Activated CD4-positive, alpha-beta T cell treated with anti-CD3 and anti-CD28 coated beads for 36 hours (primary cell): ENCODE measurements at regions not wholly inside any gene's neighbourhood (a gene's known extent, or its start where the extent isn't known, plus 50 kb on each side); places are given as distances from the start of the nearest gene placed in this dataset.

ENCODE experiments used
- ATAC-seq: fragments of 200-7000 bp; cut with Tn5 transposase; one replicate; pipeline ENCODE4 v1.10.0; 2021; ENCODE audit warnings: mild to moderate bottlenecking, moderate library complexity
- CTCF ChIA-PET: fragments of 350-600 bp; sonication (Branson Sonifier 250); formaldehyde crosslinking; loops from one replicate; lab custom pipeline; 2021; ENCODE audit warnings: antibody characterized with exemption; lab: Charles Lee
- POLR2A ChIA-PET: fragments of 350-600 bp; sonication (Branson Sonifier 250); formaldehyde crosslinking; loops from one replicate; lab custom pipeline; 2021; ENCODE audit warnings: antibody characterized with exemption, inconsistent platforms; lab: Charles Lee
- DNase-seq: peaks from one replicate; pipeline ENCODE4 v3.0.0-alpha.2; 2020
- H3K27ac Mint-ChIP-seq: one replicate; pipeline ENCODE4 v1.8.0; 2021; ENCODE audit warnings: mixed read lengths
- H3K27me3 Mint-ChIP-seq: one replicate; pipeline ENCODE4 v1.8.0; 2021; ENCODE audit warnings: mixed read lengths
- H3K36me3 Mint-ChIP-seq: one replicate; pipeline ENCODE4 v1.8.0; 2021; ENCODE audit warnings: low read depth, mixed read lengths
- H3K4me1 Mint-ChIP-seq: one replicate; pipeline ENCODE4 v1.8.0; 2021; ENCODE audit warnings: mixed read lengths
- H3K4me3 Mint-ChIP-seq: one replicate; pipeline ENCODE4 v1.8.0; 2021; ENCODE audit warnings: mild to moderate bottlenecking, moderate library complexity, mixed read lengths
- H3K9me3 Mint-ChIP-seq: one replicate; pipeline ENCODE4 v1.8.0; 2021; ENCODE audit warnings: low read depth, mixed read lengths
- intact Hi-C, 2 experiments: fragments of 100-400 bp; cut with DNase I in 1 of 2; cut with micrococcal nuclease in 1 of 2; formaldehyde crosslinking; loops; one replicate each; pipeline versions ENCODE4 v1.14.2 to v1.15.1; 2022 to 2024; cut with DNase I, micrococcal nuclease

- Mint-ChIP-seq H3K4me3 (no peak overlapping the region), H3K27me3 (no peaks in the 10 kb centered on the region), H3K36me3 (no peaks in the 10 kb centered on the region), H3K27ac (no peak overlapping the region), H3K9me3 (no peaks in the 10 kb centered on the region), H3K4me1 (no peaks in the 10 kb centered on the region)
- ChIA-PET CTCF (no interaction called here), POLR2A (no interaction called here)
- ATAC-seq (no peak), DNase-seq (no peak)
- intact Hi-C loops = loop anchor here in 1 of 2 experiments (10.0 kb wide), 1 partner anchor 746 kb away; no protein-coding TSS in a partner anchor
Measured at GRCh38 chr3:117520582-117520981, 811.0 kb downstream of the TUSC7 start.

- CTCF ChIA-PET = no interaction called here
Measured at GRCh38 chr3:117523418-117523817, 813.8 kb downstream of the TUSC7 start.

GRCh38 chr3:117524890-117525289, 815.3 kb downstream of the TUSC7 start:
- ChIA-PET POLR2A (no interaction called here), CTCF (interaction anchor here (0.6 to 1.1 kb wide), 4 partner anchors 47 to 1261 kb away, joined by 3 to 4 read pairs (median 4); no protein-coding TSS in a partner anchor)
- Mint-ChIP-seq H3K4me3 (no peak overlapping the region), H3K36me3 (no peaks in the 10 kb centered on the region), H3K27ac (no peak overlapping the region), H3K9me3 (peaks cover 2% of the 10 kb centered on the region), H3K4me1 (no peaks in the 10 kb centered on the region), H3K27me3 (no peaks in the 10 kb centered on the region)
- intact Hi-C loops = loop anchor here in 1 of 2 experiments (10.0 kb wide), 1 partner anchor 750 kb away; no protein-coding TSS in a partner anchor
- DNase-seq (no peak), ATAC-seq (no peak)

More at GRCh38 chr3:117523418-117523817, 813.8 kb downstream of the TUSC7 start:
- Mint-ChIP-seq H3K4me1 (no peaks in the 10 kb centered on the region), H3K27me3 (no peaks in the 10 kb centered on the region), H3K4me3 (no peak overlapping the region), H3K9me3 (peaks cover 2% of the 10 kb centered on the region), H3K36me3 (no peaks in the 10 kb centered on the region), H3K27ac (no peak overlapping the region)
- DNase-seq (no peak), ATAC-seq (no peak)
- POLR2A ChIA-PET = no interaction called here
- intact Hi-C loops = loop anchor here in 1 of 2 experiments (10.0 kb wide), 1 partner anchor 749 kb away; no protein-coding TSS in a partner anchor

- Mint-ChIP-seq H3K36me3 (no peaks in the 10 kb centered on the region), H3K4me1 (no peaks in the 10 kb centered on the region), H3K27ac (no peak overlapping the region), H3K27me3 (no peaks in the 10 kb centered on the region), H3K9me3 (peaks cover 2% of the 10 kb centered on the region), H3K4me3 (no peak overlapping the region)
- ChIA-PET POLR2A (no interaction called here), CTCF (interaction anchor here (0.7 kb wide), 1 partner anchor 468 kb away, joined by 3 read pairs; no protein-coding TSS in a partner anchor)
- no peak for ATAC-seq
- intact Hi-C loops = loop anchor here (1.0 to 10.0 kb wide), 2 partner anchors 752 to 755 kb away; no protein-coding TSS in a partner anchor
- peak; percentile 11 for DNase-seq
Measured at GRCh38 chr3:117526470-117527079, 817.0 kb downstream of the TUSC7 start.

GRCh38 chr3:117527346-117527745, 817.8 kb downstream of the TUSC7 start:
- intact Hi-C loops = loop anchor here in 1 of 2 experiments (10.0 kb wide), 1 partner anchor 753 kb away; no protein-coding TSS in a partner anchor
- POLR2A ChIA-PET = no interaction called here

GRCh38 chr3:117528688-117529087, 819.1 kb downstream of the TUSC7 start:
- no peaks in the 10 kb centered on the region for H3K36me3 Mint-ChIP-seq
- ChIA-PET CTCF (no interaction called here), POLR2A (no interaction called here)
- no peak overlapping the region for H3K4me3 Mint-ChIP-seq
- intact Hi-C loops = loop anchor here in 1 of 2 experiments (10.0 kb wide), 1 partner anchor 754 kb away; no protein-coding TSS in a partner anchor
- no peaks in the 10 kb centered on the region for H3K27me3 Mint-ChIP-seq
- no peak overlapping the region for H3K27ac Mint-ChIP-seq
- H3K4me1 Mint-ChIP-seq = no peaks in the 10 kb centered on the region
- DNase-seq (no peak), ATAC-seq (no peak)
- peaks cover 2% of the 10 kb centered on the region for H3K9me3 Mint-ChIP-seq

More at GRCh38 chr3:117527346-117527745, 817.8 kb downstream of the TUSC7 start:
- H3K4me3 Mint-ChIP-seq = no peak overlapping the region
- H3K4me1 Mint-ChIP-seq = no peaks in the 10 kb centered on the region
- DNase-seq = no peak
- peaks cover 2% of the 10 kb centered on the region for H3K9me3 Mint-ChIP-seq
- H3K27ac Mint-ChIP-seq = no peak overlapping the region
- CTCF ChIA-PET = no interaction called here
- no peak for ATAC-seq
- no peaks in the 10 kb centered on the region for H3K27me3 Mint-ChIP-seq
- H3K36me3 Mint-ChIP-seq = no peaks in the 10 kb centered on the region

- no peaks in the 10 kb centered on the region for H3K27me3 Mint-ChIP-seq
Measured at GRCh38 chr3:117531078-117531767, 821.6 kb downstream of the TUSC7 start.

GRCh38 chr3:117532268-117532667, 822.7 kb downstream of the TUSC7 start:
- Mint-ChIP-seq H3K27ac (no peak overlapping the region), H3K36me3 (no peaks in the 10 kb centered on the region), H3K27me3 (no peaks in the 10 kb centered on the region), H3K9me3 (peaks cover 5% of the 10 kb centered on the region), H3K4me3 (no peak overlapping the region), H3K4me1 (no peaks in the 10 kb centered on the region)
- ChIA-PET POLR2A (no interaction called here), CTCF (no interaction called here)
- ATAC-seq (no peak), DNase-seq (no peak)
- intact Hi-C loops = no loop called here

More at GRCh38 chr3:117531078-117531767, 821.6 kb downstream of the TUSC7 start:
- ChIA-PET POLR2A (no interaction called here), CTCF (interaction anchor here (0.7 kb wide), 1 partner anchor 392 kb away, joined by 3 read pairs; no protein-coding TSS in a partner anchor)
- Mint-ChIP-seq H3K36me3 (no peaks in the 10 kb centered on the region), H3K4me1 (no peaks in the 10 kb centered on the region), H3K9me3 (peaks cover 3% of the 10 kb centered on the region), H3K27ac (no peak overlapping the region), H3K4me3 (no peak overlapping the region)
- no peak for ATAC-seq
- intact Hi-C loops = no loop called here
- no peak for DNase-seq

GRCh38 chr3:117534138-117534537, 824.6 kb downstream of the TUSC7 start:
- ChIA-PET POLR2A (no interaction called here), CTCF (no interaction called here)
- DNase-seq (no peak), ATAC-seq (no peak)
- H3K9me3 Mint-ChIP-seq = peaks cover 2% of the 10 kb centered on the region
- H3K27ac Mint-ChIP-seq = no peak overlapping the region
- no peak overlapping the region for H3K4me3 Mint-ChIP-seq
- intact Hi-C loops = no loop called here
- no peaks in the 10 kb centered on the region for H3K36me3 Mint-ChIP-seq
- H3K27me3 Mint-ChIP-seq = no peaks in the 10 kb centered on the region
- no peaks in the 10 kb centered on the region for H3K4me1 Mint-ChIP-seq

- ATAC-seq (no peak), DNase-seq (no peak)
- peaks cover 2% of the 10 kb centered on the region for H3K9me3 Mint-ChIP-seq
- no peak overlapping the region for H3K27ac Mint-ChIP-seq
- intact Hi-C loops = no loop called here
- no peaks in the 10 kb centered on the region for H3K4me1 Mint-ChIP-seq
- no peaks in the 10 kb centered on the region for H3K27me3 Mint-ChIP-seq
- no peak overlapping the region for H3K4me3 Mint-ChIP-seq
- POLR2A ChIA-PET = no interaction called here
- no peaks in the 10 kb centered on the region for H3K36me3 Mint-ChIP-seq
- CTCF ChIA-PET = no interaction called here
Measured at GRCh38 chr3:117536006-117536405, 826.4 kb downstream of the TUSC7 start.

- Mint-ChIP-seq H3K36me3 (no peaks in the 10 kb centered on the region), H3K27me3 (no peaks in the 10 kb centered on the region), H3K4me1 (no peaks in the 10 kb centered on the region), H3K4me3 (no peak overlapping the region), H3K9me3 (peaks cover 2% of the 10 kb centered on the region), H3K27ac (no peak overlapping the region)
- no peak for DNase-seq
- POLR2A ChIA-PET = no interaction called here
- CTCF ChIA-PET = no interaction called here
- ATAC-seq = no peak
- intact Hi-C loops = no loop called here
Measured at GRCh38 chr3:117537949-117538348, 828.4 kb downstream of the TUSC7 start.
